ENCODE measurements at regions not wholly inside any gene's neighbourhood (a gene's known extent, or its start where the extent isn't known, plus 50 kb on each side); places are given as distances from the start of the nearest gene placed in this dataset.

DNA sequence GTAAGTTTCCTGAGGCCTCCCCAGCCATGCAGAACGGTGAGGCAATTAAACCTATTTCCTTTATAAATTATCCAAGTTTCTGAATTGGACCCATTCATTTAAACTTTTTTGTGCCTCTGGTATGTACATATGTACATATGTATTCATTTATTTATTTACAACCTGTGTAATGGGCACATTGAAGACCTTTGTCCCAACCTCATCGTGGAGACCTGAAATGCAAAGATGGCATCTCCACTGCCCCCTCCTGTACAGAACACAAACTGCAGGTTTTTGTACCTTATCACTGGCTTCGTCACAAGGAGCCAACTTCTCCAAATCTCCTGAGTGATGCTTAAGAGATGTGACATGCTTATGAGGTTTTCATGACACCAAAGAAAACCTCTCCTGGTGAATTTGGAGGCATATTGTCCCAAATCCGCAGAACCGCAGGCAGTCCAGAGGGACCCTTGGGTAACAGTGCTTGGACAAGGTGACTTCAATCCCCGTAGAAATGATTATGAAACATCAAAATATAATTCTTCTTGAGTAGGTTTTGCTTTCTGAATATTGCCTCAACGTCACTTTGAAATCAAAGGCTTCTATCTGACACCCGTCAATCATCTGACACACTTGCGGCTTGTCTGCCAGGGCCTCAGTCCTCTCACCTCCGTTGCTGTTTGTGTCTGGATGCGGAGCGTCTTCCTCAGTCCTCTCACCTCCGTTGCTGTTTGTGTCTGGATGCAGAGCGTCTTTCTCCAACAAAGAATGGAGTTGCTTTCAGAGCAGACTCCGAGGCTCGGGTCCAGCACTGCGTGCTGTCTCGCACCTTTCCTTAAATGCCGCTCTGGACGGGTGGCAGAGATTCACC, 135.0 kb upstream of the IRX4 start:
- no peak for DNase-seq (ENCODE audit: low spot score in 2 of 2)
- Histone ChIP-seq H3K4me1 (no peaks in the 10 kb centered on the region), H3K27ac (no peak overlapping the region), H3K4me3 (no peak overlapping the region), H3K27me3 (no peaks in the 10 kb centered on the region), H3K36me3 (no peaks in the 10 kb centered on the region), H3K9me3 (no peaks in the 10 kb centered on the region)
- no peak for TF ChIP-seq EP300 (IDR thresholded peaks at IDR 0.05)
- TF ChIP-seq, protein P1, sequence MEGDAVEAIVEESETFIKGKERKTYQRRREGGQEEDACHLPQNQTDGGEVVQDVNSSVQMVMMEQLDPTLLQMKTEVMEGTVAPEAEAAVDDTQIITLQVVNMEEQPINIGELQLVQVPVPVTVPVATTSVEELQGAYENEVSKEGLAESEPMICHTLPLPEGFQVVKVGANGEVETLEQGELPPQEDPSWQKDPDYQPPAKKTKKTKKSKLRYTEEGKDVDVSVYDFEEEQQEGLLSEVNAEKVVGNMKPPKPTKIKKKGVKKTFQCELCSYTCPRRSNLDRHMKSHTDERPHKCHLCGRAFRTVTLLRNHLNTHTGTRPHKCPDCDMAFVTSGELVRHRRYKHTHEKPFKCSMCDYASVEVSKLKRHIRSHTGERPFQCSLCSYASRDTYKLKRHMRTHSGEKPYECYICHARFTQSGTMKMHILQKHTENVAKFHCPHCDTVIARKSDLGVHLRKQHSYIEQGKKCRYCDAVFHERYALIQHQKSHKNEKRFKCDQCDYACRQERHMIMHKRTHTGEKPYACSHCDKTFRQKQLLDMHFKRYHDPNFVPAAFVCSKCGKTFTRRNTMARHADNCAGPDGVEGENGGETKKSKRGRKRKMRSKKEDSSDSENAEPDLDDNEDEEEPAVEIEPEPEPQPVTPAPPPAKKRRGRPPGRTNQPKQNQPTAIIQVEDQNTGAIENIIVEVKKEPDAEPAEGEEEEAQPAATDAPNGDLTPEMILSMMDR (IDR thresholded peaks at IDR 0.05), result peak in 1 of 2 donors; percentile 29
- WGBS, result 84% methylated on average over 20 of the region's 20 CpGs

- H3K9me3 ChIP-seq, result no peaks in the 10 kb centered on the region
- peaks cover 6% of the 10 kb centered on the region for H3K4me1 ChIP-seq
- H3K4me3 ChIP-seq, result no peak overlapping the region
- H3K27me3 ChIP-seq, result no peaks in the 10 kb centered on the region
- H3K36me3 ChIP-seq, result no peaks in the 10 kb centered on the region
- 76% methylated on average over 8 of the region's 8 CpGs for WGBS
- no peak overlapping the region for H3K27ac ChIP-seq
- TF ChIP-seq POLR2A (IDR thresholded peaks at IDR 0.05), result no peak
- TF ChIP-seq EP300 (IDR thresholded peaks at IDR 0.05), result no peak
- TF ChIP-seq POLR2AphosphoS5 (IDR thresholded peaks at IDR 0.05), result no peak
- TF ChIP-seq, protein P1 (IDR thresholded peaks at IDR 0.05), result no peak
- no peak for DNase-seq (ENCODE audit: low spot score in 2 of 2)
These were observed 133.2 kb upstream of the IRX4 start for GRCh38 chr5:2015961-2016360.

GRCh38 chr5:2015124-2015848, 132.6 kb upstream of the IRX4 start:
- no peak for DNase-seq (ENCODE audit: low spot score in 2 of 2)
- H3K36me3 ChIP-seq, result no peaks in the 10 kb centered on the region
- no peaks in the 10 kb centered on the region for H3K27me3 ChIP-seq
- 87% methylated on average over 13 of the region's 13 CpGs for WGBS
- TF ChIP-seq POLR2AphosphoS5 (IDR thresholded peaks at IDR 0.05) (no peak), EP300 (IDR thresholded peaks at IDR 0.05) (no peak), POLR2A (IDR thresholded peaks at IDR 0.05) (no peak)
- TF ChIP-seq, protein P1 (IDR thresholded peaks at IDR 0.05), result no peak
- H3K27ac ChIP-seq, result no peak overlapping the region
- H3K4me3 ChIP-seq, result no peak overlapping the region
- H3K4me1 ChIP-seq, result peaks cover 6% of the 10 kb centered on the region
- no peaks in the 10 kb centered on the region for H3K9me3 ChIP-seq

DNA sequence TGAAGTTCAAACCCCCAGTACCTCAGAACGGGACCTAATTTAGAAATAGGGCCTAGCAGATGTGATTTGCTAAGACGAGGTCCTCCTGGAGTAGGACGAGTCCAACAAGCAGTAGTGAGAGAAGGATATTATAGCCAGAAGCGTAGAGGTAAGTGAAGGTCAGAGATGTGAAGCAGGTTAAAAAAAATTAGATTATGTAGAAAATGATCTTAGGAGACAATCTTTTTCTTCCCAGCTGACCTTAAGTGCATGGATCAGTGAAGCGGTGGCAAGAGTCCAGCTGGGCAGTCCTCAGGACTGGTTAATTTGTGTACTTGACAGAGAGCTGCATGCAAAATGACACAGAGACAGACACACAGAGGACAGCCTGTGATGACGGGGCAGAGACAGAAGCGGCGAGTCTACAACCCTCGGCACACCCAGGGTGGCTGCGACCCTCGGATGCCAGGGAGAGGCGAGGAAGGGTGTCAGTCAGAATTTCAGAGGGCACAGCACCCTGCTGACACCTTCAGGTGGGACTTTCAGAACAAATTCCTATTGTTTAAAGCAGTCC, 131.4 kb upstream of the IRX4 start:
- peaks cover 6% of the 10 kb centered on the region for H3K4me1 ChIP-seq
- no peak overlapping the region for H3K4me3 ChIP-seq
- no peak overlapping the region for H3K27ac ChIP-seq
- no peaks in the 10 kb centered on the region for H3K9me3 ChIP-seq
- TF ChIP-seq, protein P1 (IDR thresholded peaks at IDR 0.05), result no peak
- TF ChIP-seq POLR2A (IDR thresholded peaks at IDR 0.05), result no peak
- TF ChIP-seq POLR2AphosphoS5 (IDR thresholded peaks at IDR 0.05), result no peak
- TF ChIP-seq EP300 (IDR thresholded peaks at IDR 0.05), result no peak
- DNase-seq (ENCODE audit: low spot score in 2 of 2), result no peak
- WGBS, result 73% methylated on average over 12 of the region's 12 CpGs
- H3K36me3 ChIP-seq, result no peaks in the 10 kb centered on the region
- H3K27me3 ChIP-seq, result no peaks in the 10 kb centered on the region

Measured in suprapubic skin (tissue), 4 donors.